Lower leg skin (tissue), 3 donors: ENCODE measurements at regions not wholly inside any gene's neighbourhood (a gene's known extent, or its start where the extent isn't known, plus 50 kb on each side); places are given as distances from the start of the nearest gene placed in this dataset.

Experiments used
- POLR2A ChIP-seq, 2 donors: fragments of 450-650 bp; IDR thresholded peaks; one replicate each; pipeline ENCODE4 v1.6.1; 2016 to 2017; ENCODE audit warnings: antibody characterized with exemption in 2 of 2, mild to moderate bottlenecking in 1 of 2, moderate library complexity in 1 of 2
- TF ChIP-seq, protein P1 (sequence below), 3 donors: fragments of 450-650 bp; IDR thresholded peaks; one replicate each; pipeline ENCODE4 v1.5.1; 2016; ENCODE audit warnings: antibody characterized with exemption in 3 of 3, mild to moderate bottlenecking in 3 of 3, moderate library complexity in 2 of 3

DNA sequence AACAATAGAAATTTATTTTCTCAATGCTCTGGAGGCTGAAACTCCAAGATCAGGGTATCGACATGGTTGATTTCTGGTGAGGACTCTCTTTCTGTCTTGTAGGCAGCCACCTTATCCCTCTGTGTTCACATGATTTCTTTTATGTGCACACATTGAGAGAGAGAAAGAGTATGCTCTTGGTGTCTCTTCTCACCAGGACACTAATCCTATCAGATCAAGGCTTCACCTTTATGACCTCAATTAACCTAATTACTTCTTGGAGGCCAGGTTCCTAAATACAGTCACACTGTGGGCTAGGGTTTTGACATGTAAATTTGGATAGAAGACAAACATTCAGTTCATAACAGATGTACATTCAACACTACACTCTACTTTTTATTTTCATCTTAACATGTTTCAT, 1094.2 kb upstream of the ADGRL2 start:
- no peak for TF ChIP-seq POLR2A (IDR thresholded peaks at IDR 0.05)
- TF ChIP-seq, protein P1, sequence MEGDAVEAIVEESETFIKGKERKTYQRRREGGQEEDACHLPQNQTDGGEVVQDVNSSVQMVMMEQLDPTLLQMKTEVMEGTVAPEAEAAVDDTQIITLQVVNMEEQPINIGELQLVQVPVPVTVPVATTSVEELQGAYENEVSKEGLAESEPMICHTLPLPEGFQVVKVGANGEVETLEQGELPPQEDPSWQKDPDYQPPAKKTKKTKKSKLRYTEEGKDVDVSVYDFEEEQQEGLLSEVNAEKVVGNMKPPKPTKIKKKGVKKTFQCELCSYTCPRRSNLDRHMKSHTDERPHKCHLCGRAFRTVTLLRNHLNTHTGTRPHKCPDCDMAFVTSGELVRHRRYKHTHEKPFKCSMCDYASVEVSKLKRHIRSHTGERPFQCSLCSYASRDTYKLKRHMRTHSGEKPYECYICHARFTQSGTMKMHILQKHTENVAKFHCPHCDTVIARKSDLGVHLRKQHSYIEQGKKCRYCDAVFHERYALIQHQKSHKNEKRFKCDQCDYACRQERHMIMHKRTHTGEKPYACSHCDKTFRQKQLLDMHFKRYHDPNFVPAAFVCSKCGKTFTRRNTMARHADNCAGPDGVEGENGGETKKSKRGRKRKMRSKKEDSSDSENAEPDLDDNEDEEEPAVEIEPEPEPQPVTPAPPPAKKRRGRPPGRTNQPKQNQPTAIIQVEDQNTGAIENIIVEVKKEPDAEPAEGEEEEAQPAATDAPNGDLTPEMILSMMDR (IDR thresholded peaks at IDR 0.05) = no peak
